ENCODE measurements at regions not wholly inside any gene's neighbourhood (a gene's known extent, or its start where the extent isn't known, plus 50 kb on each side); places are given as distances from the start of the nearest gene placed in this dataset.

- DNase-seq (ENCODE audit: low read depth in 3 of 3, low spot score in 1 of 3): no peak
Observed at GRCh38 chr5:8381972-8382371, 513.0 kb downstream of the MTRR start.

- no peak for DNase-seq (ENCODE audit: low read depth in 3 of 3, low spot score in 1 of 3)
Observed at GRCh38 chr5:8382456-8382855, 513.5 kb downstream of the MTRR start.

GRCh38 chr5:8383616-8384015, 514.7 kb downstream of the MTRR start:
- DNase-seq (ENCODE audit: low read depth in 3 of 3, low spot score in 1 of 3): no peak

- DNase-seq (ENCODE audit: low read depth in 3 of 3, low spot score in 1 of 3): no peak
Observed at GRCh38 chr5:8386719-8387288, 517.9 kb downstream of the MTRR start.

- DNase-seq (ENCODE audit: low read depth in 3 of 3, low spot score in 1 of 3): no peak
Observed at GRCh38 chr5:8391911-8392310, 523.0 kb downstream of the MTRR start.

- DNase-seq (ENCODE audit: low read depth in 3 of 3, low spot score in 1 of 3): no peak
Observed at GRCh38 chr5:8393240-8393639, 524.3 kb downstream of the MTRR start.

GRCh38 chr5:8394965-8395364, 526.0 kb downstream of the MTRR start:
- no peak for DNase-seq (ENCODE audit: low read depth in 3 of 3, low spot score in 1 of 3)

- no peak for DNase-seq (ENCODE audit: low read depth in 3 of 3, low spot score in 1 of 3)
Observed at GRCh38 chr5:8396246-8396645, 527.3 kb downstream of the MTRR start.

- no peak for DNase-seq (ENCODE audit: low read depth in 3 of 3, low spot score in 1 of 3)
Observed at GRCh38 chr5:8396756-8397155, 527.8 kb downstream of the MTRR start.

GRCh38 chr5:8399471-8399870, 530.5 kb downstream of the MTRR start:
- DNase-seq (ENCODE audit: low read depth in 3 of 3, low spot score in 1 of 3): no peak

GRCh38 chr5:8408258-8408657, 539.3 kb downstream of the MTRR start:
- no peak for DNase-seq (ENCODE audit: low read depth in 3 of 3, low spot score in 1 of 3)

GRCh38 chr5:8410618-8411017, 541.7 kb downstream of the MTRR start:
- DNase-seq (ENCODE audit: low read depth in 3 of 3, low spot score in 1 of 3): no peak

- no peak for DNase-seq (ENCODE audit: low read depth in 3 of 3, low spot score in 1 of 3)
Observed at GRCh38 chr5:8413975-8414374, 545.0 kb downstream of the MTRR start.

- DNase-seq (ENCODE audit: low read depth in 3 of 3, low spot score in 1 of 3): no peak
Observed at GRCh38 chr5:8417316-8418048, 548.5 kb downstream of the MTRR start.

- no peak for DNase-seq (ENCODE audit: low read depth in 3 of 3, low spot score in 1 of 3)
Observed at GRCh38 chr5:8418049-8418426, 549.1 kb downstream of the MTRR start.

GRCh38 chr5:8429778-8430758, 561.1 kb downstream of the MTRR start:
- no peak for DNase-seq (ENCODE audit: low read depth in 3 of 3, low spot score in 1 of 3)

- DNase-seq (ENCODE audit: low read depth in 3 of 3, low spot score in 1 of 3): no peak
Observed at GRCh38 chr5:8434501-8434900, 565.6 kb downstream of the MTRR start.

- DNase-seq (ENCODE audit: low read depth in 3 of 3, low spot score in 1 of 3): no peak
Observed at GRCh38 chr5:8436924-8437323, 568.0 kb downstream of the MTRR start.

- no peak for DNase-seq (ENCODE audit: low read depth in 3 of 3, low spot score in 1 of 3)
Observed at GRCh38 chr5:8445139-8445538, 576.2 kb downstream of the MTRR start.

- no peak for DNase-seq (ENCODE audit: low read depth in 3 of 3, low spot score in 1 of 3)
Observed at GRCh38 chr5:8446179-8446578, 577.2 kb downstream of the MTRR start.

- DNase-seq (ENCODE audit: low read depth in 3 of 3, low spot score in 1 of 3): no peak
Observed at GRCh38 chr5:8456846-8457186, 587.9 kb downstream of the MTRR start.
